NCI-H460 (cell line): ENCODE measurements at regions not wholly inside any gene's neighbourhood (a gene's known extent, or its start where the extent isn't known, plus 50 kb on each side); places are given as distances from the start of the nearest gene placed in this dataset.

Experiments used
- DNase-seq: peaks from one replicate; pipeline ENCODE4 v3.0.0-alpha.2; 2016; ENCODE audit warnings: low read depth; ENCODE audit errors: extremely low read depth

GRCh38 chr20:21583486-21584168 lies 69.8 kb upstream of the NKX2-2 start:
- DNase-seq: no peak

- DNase-seq: no peak
Observed at GRCh38 chr20:21577551-21577950, 63.7 kb upstream of the NKX2-2 start.

- no peak for DNase-seq
Observed at GRCh38 chr20:21575981-21576740, 62.3 kb upstream of the NKX2-2 start.

- no peak for DNase-seq
Observed at GRCh38 chr20:21575167-21575566, 61.3 kb upstream of the NKX2-2 start.

DNA sequence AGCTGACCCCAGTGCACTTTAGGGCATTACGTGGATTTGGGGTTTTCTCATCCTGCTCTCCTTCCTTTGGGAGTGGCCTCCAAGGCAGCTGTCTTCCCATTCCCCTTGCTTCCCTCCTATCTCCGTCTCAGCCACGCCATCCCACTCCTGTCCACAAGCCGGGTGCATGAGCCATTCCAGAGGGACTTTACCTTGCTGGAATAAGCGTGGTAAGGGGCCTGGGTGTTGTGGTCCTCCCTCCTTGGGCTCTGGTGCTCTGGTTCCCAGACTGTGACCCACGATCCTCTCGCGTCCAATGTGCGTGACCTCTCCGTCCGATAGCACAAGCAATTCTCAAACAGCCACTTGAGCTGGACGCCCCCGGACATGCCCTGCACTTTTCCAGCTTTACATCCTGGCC lies 60.6 kb upstream of the NKX2-2 start:
- DNase-seq: no peak

- no peak for DNase-seq
Observed at GRCh38 chr20:21573259-21573658, 59.4 kb upstream of the NKX2-2 start.

DNA sequence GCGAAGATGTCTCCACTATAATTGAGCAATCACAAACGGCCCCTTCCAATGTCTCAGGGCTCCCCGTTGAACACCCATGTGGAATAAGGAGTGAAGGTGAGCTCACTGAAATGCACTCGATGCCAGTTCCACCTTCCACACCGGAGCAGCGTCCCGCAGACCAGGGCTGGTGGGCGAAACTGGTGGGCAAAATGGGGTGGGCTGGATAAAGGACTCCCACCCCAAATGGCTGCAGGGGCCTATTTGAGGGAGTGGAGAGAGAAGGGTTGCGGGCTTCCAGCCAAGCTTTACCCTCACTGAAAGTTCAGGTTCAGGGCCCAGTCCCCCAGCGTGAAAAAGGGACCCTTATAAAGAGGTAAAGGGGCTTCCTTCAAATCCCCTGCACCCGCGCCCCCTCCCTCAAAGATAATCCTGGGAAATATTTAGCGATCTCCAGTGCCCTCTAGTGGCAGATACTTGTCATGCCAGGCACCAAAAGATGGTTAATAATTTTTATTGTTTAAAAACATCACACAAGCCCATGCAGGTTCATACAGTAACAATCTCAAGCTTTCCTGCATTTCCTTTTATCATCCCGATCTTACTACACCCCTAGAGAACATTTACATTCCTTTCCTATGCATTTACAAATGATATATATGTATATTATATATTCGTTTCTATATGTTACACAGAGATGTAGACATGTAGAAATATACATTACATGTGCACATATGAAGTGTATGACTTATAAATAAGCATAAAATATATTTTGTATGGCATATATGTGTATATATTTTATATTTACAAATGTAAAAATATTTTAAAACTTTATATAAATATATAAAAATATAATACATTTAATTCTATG lies 58.2 kb upstream of the NKX2-2 start:
- peak; percentile 14 for DNase-seq

- DNase-seq: no peak
Observed at GRCh38 chr20:21570285-21570992, 56.6 kb upstream of the NKX2-2 start.

DNA sequence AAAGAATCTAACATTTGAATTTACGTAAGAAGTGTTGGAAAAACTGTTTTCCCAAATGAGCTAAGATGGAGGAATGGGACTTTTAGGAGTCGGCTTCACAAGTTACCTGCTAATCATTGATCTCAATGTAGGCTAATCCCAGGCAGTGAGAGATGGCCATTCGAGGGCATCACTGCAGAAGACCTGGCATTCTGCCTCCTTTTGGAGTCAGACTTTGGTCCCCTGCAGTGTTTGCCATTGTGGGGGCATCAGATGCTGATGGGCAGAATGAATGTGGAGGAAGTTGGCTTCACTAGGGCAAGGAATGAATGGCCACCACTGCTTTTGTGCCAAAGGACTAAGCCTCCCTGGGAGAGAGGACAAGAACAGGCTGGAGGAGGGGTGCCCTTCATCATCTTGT lies 55.7 kb upstream of the NKX2-2 start:
- no peak for DNase-seq

- no peak for DNase-seq
Observed at GRCh38 chr20:21564127-21564773, 50.4 kb upstream of the NKX2-2 start.
